Fibroblast of lung (primary cell): ENCODE measurements at regions not wholly inside any gene's neighbourhood (a gene's known extent, or its start where the extent isn't known, plus 50 kb on each side); places are given as distances from the start of the nearest gene placed in this dataset.

Experiments
- DNase-seq, 2 donors: peaks; one replicate each; pipeline versions ENCODE4 v3.0.0 to v3.0.0-alpha.2; 2010; ENCODE audit warnings: low read depth in 2 of 2
- H2AFZ ChIP-seq: 2 replicates; pipeline ENCODE4 v1.5.1; 2012; ENCODE audit warnings: low read length, control low read depth, inconsistent platforms
- H3K27ac ChIP-seq: 2 replicates; pipeline ENCODE4 v1.5.1; 2011; ENCODE audit warnings: low read length, control low read depth; ENCODE audit not compliant: insufficient read depth
- H3K27me3 ChIP-seq: 2 replicates; pipeline ENCODE4 v1.5.1; 2011; ENCODE audit warnings: mild to moderate bottlenecking, low read length; ENCODE audit not compliant: control insufficient read depth, insufficient read depth
- H3K36me3 ChIP-seq: 2 replicates; pipeline ENCODE4 v1.5.1; 2011; ENCODE audit warnings: low read length; ENCODE audit not compliant: control insufficient read depth, insufficient read depth
- H3K4me1 ChIP-seq: 2 replicates; pipeline ENCODE4 v1.5.1; 2011; ENCODE audit warnings: low read length; ENCODE audit not compliant: control insufficient read depth, insufficient read depth; ENCODE audit errors: extremely low read depth
- H3K4me2 ChIP-seq: 2 replicates; pipeline ENCODE4 v1.5.1; 2011; ENCODE audit warnings: low read length, control low read depth; ENCODE audit not compliant: insufficient read depth; ENCODE audit errors: extremely low read depth
- H3K4me3 ChIP-seq, 4 experiments: fragments of 200-600 bp in 1 of 4; sonication (generic) in 1 of 4; replicated peaks in 1 of 4; 2 replicates each; pipeline ENCODE4 v1.5.1; 2011 to 2016; ENCODE audit warnings: low read length in 4 of 4, low read depth in 3 of 4, mild to moderate bottlenecking in 3 of 4, control low read depth in 2 of 4, inconsistent platforms in 1 of 4, mixed read lengths in 1 of 4; ENCODE audit not compliant: insufficient read depth in 1 of 4; ENCODE audit errors: control extremely low read depth in 1 of 4
- H3K79me2 ChIP-seq: 2 replicates; pipeline ENCODE4 v1.5.1; 2012; ENCODE audit warnings: mild to moderate bottlenecking, low read length, inconsistent platforms; ENCODE audit not compliant: control insufficient read depth, insufficient read depth
- H3K9ac ChIP-seq: 2 replicates; pipeline ENCODE4 v1.5.1; 2011; ENCODE audit warnings: mild to moderate bottlenecking, low read length, control low read depth; ENCODE audit not compliant: insufficient read depth
- H3K9me3 ChIP-seq: 2 replicates; pipeline ENCODE4 v1.5.1; 2012; ENCODE audit warnings: low read depth, low read length; ENCODE audit not compliant: control insufficient read depth, insufficient read depth
- H4K20me1 ChIP-seq: 2 replicates; pipeline ENCODE4 v1.5.1; 2011; ENCODE audit warnings: low read length; ENCODE audit not compliant: control insufficient read depth, insufficient read depth; ENCODE audit errors: extremely low read depth
- CTCF ChIP-seq, 2 donors: IDR thresholded peaks in 1 of 2; conservative IDR thresholded peaks in 1 of 2; 1 replicate in 1 of 2; 2 replicates in 1 of 2; pipeline ENCODE4 v1.5.1; 2011 to 2012; ENCODE audit warnings: low read length in 2 of 2, control low read depth in 1 of 2, inconsistent platforms in 1 of 2, low read depth in 1 of 2, mild to moderate bottlenecking in 1 of 2
- EZH2 ChIP-seq: IDR thresholded peaks from 2 replicates; pipeline ENCODE4 v1.5.1; 2012; ENCODE audit warnings: low read length, control low read depth, mild to moderate bottlenecking; ENCODE audit errors: missing control alignments

GRCh38 chr13:112200200-112200599, 133.3 kb downstream of the SOX1 start:
- no peaks in the 10 kb centered on the region for H3K9me3 ChIP-seq
- no peak overlapping the region for H3K4me2 ChIP-seq
- no peaks in the 10 kb centered on the region for H3K27me3 ChIP-seq
- no peaks in the 10 kb centered on the region for H4K20me1 ChIP-seq
- H3K9ac ChIP-seq, result no peak overlapping the region
- H2AFZ ChIP-seq, result no peak overlapping the region
- no peak for DNase-seq
- no peaks in the 10 kb centered on the region for H3K79me2 ChIP-seq
- no peak for TF ChIP-seq CTCF (conservative IDR thresholded peaks at IDR 0.05 in 1 of 2, IDR thresholded peaks at IDR 0.05 in 1 of 2; ENCODE audit: low read depth in 1 of 2, low read length in 2 of 2)
- TF ChIP-seq EZH2, result no peak
- H3K27ac ChIP-seq, result no peak overlapping the region
- H3K4me1 ChIP-seq, result no peaks in the 10 kb centered on the region
- no peaks in the 10 kb centered on the region for H3K36me3 ChIP-seq
- H3K4me3 ChIP-seq, result no peak overlapping the region

GRCh38 chr13:112202266-112202665, 135.3 kb downstream of the SOX1 start:
- no peak overlapping the region for H3K4me2 ChIP-seq
- H4K20me1 ChIP-seq, result no peaks in the 10 kb centered on the region
- no peak overlapping the region for H3K9ac ChIP-seq
- H3K9me3 ChIP-seq, result no peaks in the 10 kb centered on the region
- TF ChIP-seq EZH2 (no peak), CTCF (conservative IDR thresholded peaks at IDR 0.05 in 1 of 2, IDR thresholded peaks at IDR 0.05 in 1 of 2; ENCODE audit: low read depth in 1 of 2, low read length in 2 of 2) (no peak)
- no peaks in the 10 kb centered on the region for H3K27me3 ChIP-seq
- no peak overlapping the region for H3K4me3 ChIP-seq
- H3K27ac ChIP-seq, result no peak overlapping the region
- no peak overlapping the region for H2AFZ ChIP-seq
- no peaks in the 10 kb centered on the region for H3K4me1 ChIP-seq
- no peak for DNase-seq
- no peaks in the 10 kb centered on the region for H3K79me2 ChIP-seq
- H3K36me3 ChIP-seq, result no peaks in the 10 kb centered on the region

- H2AFZ ChIP-seq, result no peak overlapping the region
- H3K27me3 ChIP-seq, result no peaks in the 10 kb centered on the region
- no peaks in the 10 kb centered on the region for H3K36me3 ChIP-seq
- H4K20me1 ChIP-seq, result no peaks in the 10 kb centered on the region
- H3K4me2 ChIP-seq, result no peak overlapping the region
- TF ChIP-seq CTCF (conservative IDR thresholded peaks at IDR 0.05 in 1 of 2, IDR thresholded peaks at IDR 0.05 in 1 of 2; ENCODE audit: low read depth in 1 of 2, low read length in 2 of 2) (no peak), EZH2 (no peak)
- H3K4me1 ChIP-seq, result no peaks in the 10 kb centered on the region
- H3K4me3 ChIP-seq, result no peak overlapping the region
- no peak overlapping the region for H3K9ac ChIP-seq
- H3K9me3 ChIP-seq, result no peaks in the 10 kb centered on the region
- no peak for DNase-seq
- no peaks in the 10 kb centered on the region for H3K79me2 ChIP-seq
- no peak overlapping the region for H3K27ac ChIP-seq
Measured at GRCh38 chr13:112202966-112203365, 136.0 kb downstream of the SOX1 start.
